H1 (cell line): ENCODE measurements at regions not wholly inside any gene's neighbourhood (a gene's known extent, or its start where the extent isn't known, plus 50 kb on each side); places are given as distances from the start of the nearest gene placed in this dataset.

Experiments
- CTCF ChIA-PET: fragments of 300-600 bp; sonication (Branson Sonifier 250); formaldehyde crosslinking; loops from one replicate; lab custom pipeline; 2021; ENCODE audit not compliant: partially characterized antibody; lab: Charles Lee
- POLR2A ChIA-PET: fragments of 300-600 bp; sonication (Branson Sonifier 250); formaldehyde crosslinking; loops from one replicate; lab custom pipeline; 2021; ENCODE audit warnings: inconsistent platforms; ENCODE audit not compliant: partially characterized antibody; lab: Charles Lee
- DNase-seq, 2 experiments: peaks; one replicate each; pipeline versions ENCODE4 v3.0.0 to v3.0.0-alpha.2; 2010 to 2022; ENCODE audit warnings: low spot score in 2 of 2, low read depth in 1 of 2, mixed read lengths in 1 of 2
- FAIRE-seq: peaks from 2 replicates; lab custom pipeline; 2011; peaks lifted over from hg19 to GRCh38; lab: Jason Lieb, UNC
- H2AFZ ChIP-seq: 2 replicates; pipeline ENCODE4 v1.8.1; 2012; ENCODE audit warnings: low read length, inconsistent platforms
- H2AK5ac ChIP-seq: 2 replicates; pipeline ENCODE4 v1.6.1; 2013; ENCODE audit warnings: low read depth, low read length
- H2BK120ac ChIP-seq: replicated peaks from 2 replicates; pipeline ENCODE3; 2013; ENCODE audit warnings: low read depth, low read length, inconsistent platforms
- H2BK12ac ChIP-seq: 2 replicates; pipeline ENCODE4 v1.6.1; 2013; ENCODE audit warnings: low read depth, low read length
- H2BK15ac ChIP-seq: 2 replicates; pipeline ENCODE4 v1.6.1; 2013; ENCODE audit warnings: low read length
- H2BK20ac ChIP-seq: 2 replicates; pipeline ENCODE4 v1.6.1; 2013; ENCODE audit warnings: low read length
- H2BK5ac ChIP-seq: 2 replicates; pipeline ENCODE4 v1.6.1; 2013; ENCODE audit warnings: low read depth, low read length
- H3K14ac ChIP-seq: 2 replicates; pipeline ENCODE4 v1.6.1; 2013; ENCODE audit warnings: inconsistent platforms; ENCODE audit not compliant: insufficient read length
- H3K18ac ChIP-seq: 2 replicates; pipeline ENCODE4 v1.6.1; 2013; ENCODE audit warnings: low read length; ENCODE audit errors: extremely low read depth
- H3K23ac ChIP-seq: 2 replicates; pipeline ENCODE4 v1.6.1; 2013; ENCODE audit warnings: inconsistent platforms; ENCODE audit not compliant: insufficient read length
- H3K23me2 ChIP-seq: 2 replicates; pipeline ENCODE4 v1.6.1; 2013; ENCODE audit warnings: low read depth, low read length
- H3K27ac ChIP-seq: 2 replicates; pipeline ENCODE4 v1.6.1; 2011; ENCODE audit warnings: low read depth, low read length, inconsistent platforms
- H3K27me3 ChIP-seq, 4 experiments: replicated peaks in 1 of 4; 1 replicate in 1 of 4; 2 replicates in 3 of 4; pipeline versions ENCODE4 v1.6.1 to v1.8.1; 2011 to 2013; ENCODE audit warnings: low read length in 3 of 4, mild to moderate bottlenecking in 3 of 4, inconsistent platforms in 2 of 4, mixed read lengths in 2 of 4, moderate library complexity in 1 of 4; ENCODE audit not compliant: control insufficient read depth in 3 of 4, insufficient read depth in 3 of 4; ENCODE audit errors: extremely low read depth in 1 of 4
- H3K36me3 ChIP-seq, 4 experiments: 2 replicates each; pipeline versions ENCODE4 v1.6.1 to v1.8.1; 2011 to 2013; ENCODE audit warnings: mild to moderate bottlenecking in 4 of 4, low read length in 3 of 4, moderate library complexity in 2 of 4, control low read depth in 1 of 4, inconsistent platforms in 1 of 4; ENCODE audit not compliant: insufficient read depth in 4 of 4, control insufficient read depth in 2 of 4
- H3K4ac ChIP-seq: replicated peaks from 2 replicates; pipeline ENCODE3; 2013; ENCODE audit warnings: low read length, low read depth, mixed read lengths, inconsistent platforms; ENCODE audit not compliant: insufficient read length
- H3K4me1 ChIP-seq, 4 experiments: replicated peaks in 1 of 4; 1 replicate in 1 of 4; 2 replicates in 3 of 4; pipeline versions ENCODE4 v1.6.1 to v1.8.1; 2011 to 2013; ENCODE audit warnings: low read length in 3 of 4, inconsistent platforms in 2 of 4, mixed read lengths in 1 of 4; ENCODE audit not compliant: insufficient read depth in 4 of 4, control insufficient read depth in 3 of 4
- H3K4me2 ChIP-seq, 2 experiments: 2 replicates each; pipeline versions ENCODE4 v1.6.1 to v1.8.1; 2011 to 2013; ENCODE audit warnings: low read depth in 2 of 2, low read length in 2 of 2, control low read depth in 1 of 2, inconsistent platforms in 1 of 2, mild to moderate bottlenecking in 1 of 2; ENCODE audit not compliant: insufficient read depth in 1 of 2
- H3K4me3 ChIP-seq, 4 experiments: fragments of 200-600, 300-600 bp in 1 of 4; sonication (generic), shearing (Covaris generic), sonication (Bioruptor Twin) in 1 of 4; 2 replicates each; pipeline versions ENCODE4 v1.5.1 to v1.8.1; 2011 to 2016; ENCODE audit warnings: low read length in 4 of 4, low read depth in 3 of 4, control low read depth in 2 of 4, inconsistent platforms in 2 of 4, mild to moderate bottlenecking in 2 of 4, mixed read lengths in 1 of 4, moderate library complexity in 1 of 4; ENCODE audit not compliant: insufficient read depth in 2 of 4; ENCODE audit errors: extremely low read depth in 1 of 4
- H3K56ac ChIP-seq: replicated peaks from 2 replicates; pipeline ENCODE3; 2013; ENCODE audit warnings: low read depth, mild to moderate bottlenecking, mixed read lengths, low read length, inconsistent platforms; ENCODE audit not compliant: insufficient read length
- H3K79me1 ChIP-seq: 2 replicates; pipeline ENCODE4 v1.6.1; 2013; ENCODE audit warnings: low read depth, low read length, control low read depth
- H3K79me2 ChIP-seq, 2 experiments: 2 replicates each; pipeline versions ENCODE4 v1.6.1 to v1.8.1; 2012 to 2013; ENCODE audit warnings: low read length in 2 of 2, mild to moderate bottlenecking in 2 of 2, inconsistent platforms in 1 of 2; ENCODE audit not compliant: insufficient read depth in 2 of 2, control insufficient read depth in 1 of 2
- H3K9ac ChIP-seq, 4 experiments: replicated peaks in 1 of 4; 1 replicate in 1 of 4; 2 replicates in 3 of 4; pipeline versions ENCODE4 v1.6.1 to v1.8.1; 2011 to 2013; ENCODE audit warnings: low read depth in 3 of 4, low read length in 3 of 4, control low read depth in 2 of 4, mild to moderate bottlenecking in 2 of 4, moderate library complexity in 2 of 4, inconsistent platforms in 1 of 4; ENCODE audit errors: extremely low read depth in 1 of 4
- H3K9me3 ChIP-seq, 2 experiments: 2 replicates each; pipeline versions ENCODE4 v1.6.1 to v1.8.1; 2012 to 2013; ENCODE audit warnings: mild to moderate bottlenecking in 2 of 2, moderate library complexity in 2 of 2, control low read depth in 1 of 2, inconsistent platforms in 1 of 2, low read depth in 1 of 2, low read length in 1 of 2, mixed read lengths in 1 of 2; ENCODE audit not compliant: insufficient read depth in 2 of 2
- H4K20me1 ChIP-seq, 2 experiments: replicated peaks in 1 of 2; 2 replicates each; pipeline versions ENCODE3 to v1.8.1; 2011 to 2013; ENCODE audit warnings: inconsistent platforms in 2 of 2, low read length in 2 of 2, mild to moderate bottlenecking in 1 of 2; ENCODE audit not compliant: insufficient read depth in 2 of 2, control insufficient read depth in 1 of 2
- H4K5ac ChIP-seq: 2 replicates; pipeline ENCODE4 v1.6.1; 2013; ENCODE audit warnings: low read length, low read depth, mixed read lengths, inconsistent platforms; ENCODE audit not compliant: insufficient read length
- H4K8ac ChIP-seq: 2 replicates; pipeline ENCODE4 v1.8.0; 2013; ENCODE audit warnings: mild to moderate bottlenecking, moderate library complexity, low read length, inconsistent platforms; ENCODE audit not compliant: insufficient read depth; ENCODE audit errors: extremely low read depth
- H4K91ac ChIP-seq: replicated peaks from 2 replicates; pipeline ENCODE3; 2013; ENCODE audit warnings: low read length, mixed read lengths, inconsistent platforms; ENCODE audit not compliant: insufficient read length
- CHD1 ChIP-seq: IDR thresholded peaks from 2 replicates; pipeline ENCODE4 v1.6.1; 2012; ENCODE audit warnings: low read depth, low read length, improper control_type of control experiment
- EGR1 ChIP-seq: IDR thresholded peaks from 2 replicates; pipeline ENCODE4 v1.6.1; 2011; ENCODE audit warnings: low read depth, low read length, borderline replicate concordance
- WGBS, 2 experiments: shearing (Covaris generic) in 1 of 2; methylation state at CpG; one replicate each; pipeline versions ENCODE4 v1.1.6 to v1.1.7; 2013 to 2015; ENCODE audit warnings: low lambda C conversion rate in 2 of 2, mixed read lengths in 2 of 2, inconsistent platforms in 1 of 2, low coverage in 1 of 2, missing lambda C conversion rate in 1 of 2; ENCODE audit not compliant: insufficient replicate concordance in 2 of 2, insufficient coverage in 1 of 2, insufficient read length in 1 of 2; ENCODE audit errors: extremely low coverage in 1 of 2, missing lambda C conversion rate in 1 of 2; 5-methylcytosine and 5-hydroxymethylcytosine counted together

GRCh38 chr7:1290679-1291356 is 58.1 kb downstream of the UNCX start:
- ChIA-PET POLR2A (interaction anchor here (1.2 to 1.6 kb wide), 3 partner anchors 11 to 17 kb away, joined by 3 to 5 read pairs (median 3); no protein-coding TSS in a partner anchor), CTCF (interaction anchor here (1.0 to 1.8 kb wide), 9 partner anchors 9 to 113 kb away, joined by 3 to 4 read pairs (median 3); no protein-coding TSS in a partner anchor)
- H3K4me2 ChIP-seq, result peak overlapping the region; percentile 61 to 89
- DNase-seq (no peak), FAIRE-seq (no peak)
- H3K18ac ChIP-seq, result no peak overlapping the region
- H2BK120ac ChIP-seq, result no peak overlapping the region
- no peak overlapping the region for H3K14ac ChIP-seq
- no peaks in the 10 kb centered on the region for H4K20me1 ChIP-seq
- no peak overlapping the region for H2BK12ac ChIP-seq
- no peak overlapping the region; the same call in 1 of the 2 replicates for H2BK20ac ChIP-seq
- H2AK5ac ChIP-seq, result no peak overlapping the region
- H2BK5ac ChIP-seq, result peak overlapping the region; percentile 24; the same call in 1 of the 2 replicates
- whole genome bisulfite sequencing, 2 experiments, result 69% methylated on average over 26 of the region's 37 CpGs; no CpG with 5 or more reads in 1 of the 2 experiments
- H2BK15ac ChIP-seq, result no peak overlapping the region
- no peak overlapping the region for H4K91ac ChIP-seq
- H4K8ac ChIP-seq, result 0 out of 2 replicates have a peak overlapping the region, but pooled peaks have one; percentile 19
- no peak overlapping the region; the same call in 1 of the 2 replicates for H2AFZ ChIP-seq
- H4K5ac ChIP-seq, result no peak overlapping the region
- no peak overlapping the region for H3K4ac ChIP-seq
- H3K23me2 ChIP-seq, result peaks cover 10% of the 10 kb centered on the region; the same call in 1 of the 2 replicates
- no peak overlapping the region for H3K9ac ChIP-seq
- peak overlapping the region in 3 of 4 experiments; percentile 32 to 63 (median 40); a peak in 3 of 8 replicates for H3K4me3 ChIP-seq
- H3K27me3 ChIP-seq, result peaks cover 0 to 28% (median 21%) of the 10 kb centered on the region in 4 experiments; a peak in 6 of 7 replicates
- no peak overlapping the region for H3K56ac ChIP-seq
- H3K27ac ChIP-seq, result no peak overlapping the region
- no peaks in the 10 kb centered on the region for H3K9me3 ChIP-seq
- no peaks in the 10 kb centered on the region for H3K79me1 ChIP-seq
- H3K4me1 ChIP-seq, result peaks cover 0 to 6% (median 0%) of the 10 kb centered on the region in 4 experiments; a peak in 2 of 7 replicates
- no peaks in the 10 kb centered on the region for H3K36me3 ChIP-seq
- H3K23ac ChIP-seq, result no peak overlapping the region
- no peaks in the 10 kb centered on the region for H3K79me2 ChIP-seq
- no peak for TF ChIP-seq CHD1
- no peak for TF ChIP-seq EGR1
